T-cell (primary cell): ENCODE measurements at regions not wholly inside any gene's neighbourhood (a gene's known extent, or its start where the extent isn't known, plus 50 kb on each side); places are given as distances from the start of the nearest gene placed in this dataset.

Experiments
- ATAC-seq, 4 experiments: fragments of 200-7000 bp in 3 of 4; fragments of 150-1000 bp in 1 of 4; cut with Tn5 transposase; replicated peaks in 1 of 4; 1 replicate in 3 of 4; 2 replicates in 1 of 4; pipeline ENCODE4 v1.10.0; 2021; ENCODE audit warnings: moderate library complexity in 3 of 4, mild to moderate bottlenecking in 2 of 4, moderate number of reproducible peaks in 1 of 4
- CTCF ChIA-PET, 2 donors: fragments of 300-600 bp; sonication (Branson Sonifier 250); formaldehyde crosslinking; loops; one replicate each; lab custom pipeline; 2022; ENCODE audit warnings: antibody characterized with exemption in 2 of 2; lab: Charles Lee
- POLR2A ChIA-PET, 2 donors: fragments of 300-600 bp; sonication (Branson Sonifier 250); formaldehyde crosslinking; loops; one replicate each; lab custom pipeline; 2022; ENCODE audit warnings: antibody characterized with exemption in 2 of 2; lab: Charles Lee
- DNase-seq, 35 experiments: peaks; one replicate each; pipeline versions ENCODE4 v3.0.0 to v3.0.0-alpha.2; 2013 to 2023
- H3K27ac ChIP-seq: one replicate; pipeline ENCODE4 v1.5.1; 2013; ENCODE audit warnings: low read length
- H3K27me3 ChIP-seq, 2 experiments: replicated peaks in 1 of 2; 1 replicate in 1 of 2; 2 replicates in 1 of 2; pipeline versions ENCODE4 v1.6.1 to v1.7.0; 2013; ENCODE audit warnings: low read length in 1 of 2, mixed read lengths in 1 of 2; ENCODE audit not compliant: control insufficient read depth in 2 of 2, insufficient read depth in 2 of 2; ENCODE audit errors: extremely low read depth in 1 of 2
- H3K36me3 ChIP-seq, 2 donors: 1 replicate in 1 of 2; 2 replicates in 1 of 2; pipeline versions ENCODE4 v1.6.1 to v1.7.0; 2013; ENCODE audit warnings: low read length in 1 of 2; ENCODE audit not compliant: control insufficient read depth in 2 of 2, insufficient read depth in 1 of 2; ENCODE audit errors: extremely low read depth in 1 of 2
- H3K4me1 ChIP-seq, 2 experiments: 1 replicate in 1 of 2; 2 replicates in 1 of 2; pipeline versions ENCODE4 v1.6.1 to v1.7.0; 2013; ENCODE audit warnings: low read length in 2 of 2, mixed read lengths in 1 of 2; ENCODE audit not compliant: insufficient read depth in 2 of 2, control insufficient read depth in 1 of 2; ENCODE audit errors: extremely low read depth in 1 of 2
- H3K4me3 ChIP-seq, 2 donors: 1 replicate in 1 of 2; 2 replicates in 1 of 2; pipeline versions ENCODE4 v1.5.1 to v1.7.0; 2013; ENCODE audit warnings: mild to moderate bottlenecking in 2 of 2, low read length in 1 of 2, moderate library complexity in 1 of 2; ENCODE audit not compliant: control insufficient read depth in 1 of 2; ENCODE audit errors: extremely low read depth in 1 of 2
- H3K9me3 ChIP-seq: 2 replicates; pipeline ENCODE4 v1.7.0; 2013
- H3K27ac Mint-ChIP-seq, 2 donors: one replicate each; pipeline ENCODE4 v1.8.0; 2020 to 2021; ENCODE audit warnings: mild to moderate bottlenecking in 2 of 2, mixed read lengths in 2 of 2
- H3K27me3 Mint-ChIP-seq, 2 donors: one replicate each; pipeline ENCODE4 v1.8.0; 2021 to 2022; ENCODE audit warnings: mixed read lengths in 2 of 2
- H3K36me3 Mint-ChIP-seq: one replicate; pipeline ENCODE4 v1.8.0; 2021; ENCODE audit warnings: mixed read lengths
- H3K4me1 Mint-ChIP-seq, 3 donors: one replicate each; pipeline ENCODE4 v1.8.0; 2020 to 2022; ENCODE audit warnings: mixed read lengths in 3 of 3, mild to moderate bottlenecking in 1 of 3
- H3K4me3 Mint-ChIP-seq, 3 donors: one replicate each; pipeline ENCODE4 v1.8.0; 2020 to 2022; ENCODE audit warnings: mild to moderate bottlenecking in 3 of 3, mixed read lengths in 3 of 3, moderate library complexity in 3 of 3
- H3K9me3 Mint-ChIP-seq, 3 donors: one replicate each; pipeline ENCODE4 v1.8.0; 2020 to 2022; ENCODE audit warnings: mixed read lengths in 3 of 3
- WGBS: methylation state at CpG from one replicate; pipeline ENCODE4 v1.1.5; 2013; ENCODE audit warnings: missing lambda C conversion rate; ENCODE audit not compliant: insufficient coverage; 5-methylcytosine and 5-hydroxymethylcytosine counted together

GRCh38 chr18:29588446-29589100 is 1411.6 kb upstream of the CDH2 start:
- 87% methylated on average over 14 of the region's 17 CpGs for WGBS
- H3K27me3 ChIP-seq: no peaks in the 10 kb centered on the region
- no peaks in the 10 kb centered on the region for H3K4me1 ChIP-seq
- Mint-ChIP-seq H3K4me3 (no peak overlapping the region), H3K36me3 (no peaks in the 10 kb centered on the region), H3K27me3 (no peaks in the 10 kb centered on the region), H3K27ac (no peak overlapping the region), H3K4me1 (no peaks in the 10 kb centered on the region), H3K9me3 (peaks cover 18 to 34% (median 32%) of the 10 kb centered on the region in 3 donors)
- H3K36me3 ChIP-seq: no peaks in the 10 kb centered on the region
- ChIA-PET CTCF (no interaction called here), POLR2A (no interaction called here)
- DNase-seq (no peak), ATAC-seq (no peak)
- H3K9me3 ChIP-seq: no peaks in the 10 kb centered on the region
- no peak overlapping the region for H3K27ac ChIP-seq
- no peak overlapping the region for H3K4me3 ChIP-seq

GRCh38 chr18:29586210-29586609 is 1409.3 kb upstream of the CDH2 start:
- H3K4me1 Mint-ChIP-seq: no peaks in the 10 kb centered on the region
- no peaks in the 10 kb centered on the region for H3K27me3 ChIP-seq
- no peaks in the 10 kb centered on the region for H3K36me3 Mint-ChIP-seq
- DNase-seq (no peak), ATAC-seq (no peak)
- H3K9me3 Mint-ChIP-seq: peaks cover 20 to 41% (median 30%) of the 10 kb centered on the region in 3 donors
- H3K9me3 ChIP-seq: no peaks in the 10 kb centered on the region
- H3K27ac ChIP-seq: no peak overlapping the region
- H3K4me3 ChIP-seq: no peak overlapping the region
- H3K27me3 Mint-ChIP-seq: no peaks in the 10 kb centered on the region
- H3K27ac Mint-ChIP-seq: no peak overlapping the region
- H3K4me3 Mint-ChIP-seq: no peak overlapping the region
- CTCF ChIA-PET: no interaction called here
- H3K4me1 ChIP-seq: no peaks in the 10 kb centered on the region
- 86% methylated on average over 2 of the region's 3 CpGs for WGBS
- H3K36me3 ChIP-seq: no peaks in the 10 kb centered on the region
- POLR2A ChIA-PET: no interaction called here

GRCh38 chr18:29560270-29560669 is 1383.3 kb upstream of the CDH2 start:
- Mint-ChIP-seq H3K36me3 (no peaks in the 10 kb centered on the region), H3K4me1 (no peaks in the 10 kb centered on the region), H3K27ac (no peak overlapping the region), H3K27me3 (no peaks in the 10 kb centered on the region), H3K4me3 (no peak overlapping the region), H3K9me3 (peaks cover 4 to 14% (median 9%) of the 10 kb centered on the region in 3 donors)
- ChIA-PET CTCF (no interaction called here), POLR2A (no interaction called here)
- H3K4me1 ChIP-seq: no peaks in the 10 kb centered on the region
- no peak overlapping the region for H3K27ac ChIP-seq
- H3K4me3 ChIP-seq: no peak overlapping the region
- H3K9me3 ChIP-seq: no peaks in the 10 kb centered on the region
- ATAC-seq (no peak), DNase-seq (no peak)
- no CpG with 5 or more reads among the region's 1 CpG for WGBS
- no peaks in the 10 kb centered on the region for H3K36me3 ChIP-seq
- H3K27me3 ChIP-seq: no peaks in the 10 kb centered on the region

- ATAC-seq (no peak), DNase-seq (no peak)
- H3K4me1 ChIP-seq: no peaks in the 10 kb centered on the region
- peaks cover 0 to 6% (median 0%) of the 10 kb centered on the region in 3 donors for H3K9me3 Mint-ChIP-seq
- no peak overlapping the region for H3K27ac ChIP-seq
- H3K36me3 Mint-ChIP-seq: no peaks in the 10 kb centered on the region
- H3K4me3 Mint-ChIP-seq: no peak overlapping the region
- no peak overlapping the region for H3K27ac Mint-ChIP-seq
- H3K4me1 Mint-ChIP-seq: no peaks in the 10 kb centered on the region
- H3K4me3 ChIP-seq: no peak overlapping the region
- ChIA-PET POLR2A (no interaction called here), CTCF (no interaction called here)
- H3K27me3 ChIP-seq: no peaks in the 10 kb centered on the region
- no peaks in the 10 kb centered on the region for H3K9me3 ChIP-seq
- no CpG with 5 or more reads among the region's 4 CpGs for WGBS
- no peaks in the 10 kb centered on the region for H3K27me3 Mint-ChIP-seq
- H3K36me3 ChIP-seq: no peaks in the 10 kb centered on the region
Observed at GRCh38 chr18:29556070-29556469, 1379.1 kb upstream of the CDH2 start.

GRCh38 chr18:29549759-29550158 is 1372.8 kb upstream of the CDH2 start:
- Mint-ChIP-seq H3K27me3 (no peaks in the 10 kb centered on the region), H3K4me3 (no peak overlapping the region), H3K36me3 (no peaks in the 10 kb centered on the region), H3K27ac (no peak overlapping the region), H3K9me3 (peaks cover 0 to 16% (median 9%) of the 10 kb centered on the region in 3 donors), H3K4me1 (no peaks in the 10 kb centered on the region)
- Histone ChIP-seq H3K9me3 (peaks cover 2% of the 10 kb centered on the region), H3K36me3 (no peaks in the 10 kb centered on the region), H3K27ac (no peak overlapping the region), H3K4me3 (no peak overlapping the region), H3K27me3 (no peaks in the 10 kb centered on the region), H3K4me1 (no peaks in the 10 kb centered on the region)
- CTCF ChIA-PET: no interaction called here
- 91% methylated on average over 4 of the region's 9 CpGs for WGBS
- DNase-seq (no peak), ATAC-seq (no peak)
- POLR2A ChIA-PET: no interaction called here

GRCh38 chr18:29547626-29548025 is 1370.7 kb upstream of the CDH2 start:
- H3K27me3 Mint-ChIP-seq: no peaks in the 10 kb centered on the region
- peaks cover 0 to 20% (median 12%) of the 10 kb centered on the region in 3 donors for H3K9me3 Mint-ChIP-seq

GRCh38 chr18:29540548-29540947 is 1363.6 kb upstream of the CDH2 start:
- Mint-ChIP-seq H3K4me1 (no peaks in the 10 kb centered on the region), H3K27ac (no peak overlapping the region), H3K9me3 (peaks cover 15 to 32% (median 28%) of the 10 kb centered on the region in 3 donors), H3K4me3 (no peak overlapping the region), H3K27me3 (no peaks in the 10 kb centered on the region), H3K36me3 (no peaks in the 10 kb centered on the region)
- CTCF ChIA-PET: no interaction called here
- WGBS: 82% methylated on average over 2 of the region's 2 CpGs
- Histone ChIP-seq H3K27me3 (no peaks in the 10 kb centered on the region), H3K4me1 (no peaks in the 10 kb centered on the region), H3K27ac (no peak overlapping the region), H3K36me3 (no peaks in the 10 kb centered on the region), H3K9me3 (no peaks in the 10 kb centered on the region), H3K4me3 (no peak overlapping the region)
- DNase-seq (no peak), ATAC-seq (no peak)
- POLR2A ChIA-PET: no interaction called here

More at GRCh38 chr18:29547626-29548025, 1370.7 kb upstream of the CDH2 start:
- H3K4me1 ChIP-seq: no peaks in the 10 kb centered on the region
- no peaks in the 10 kb centered on the region for H3K27me3 ChIP-seq
- H3K4me3 ChIP-seq: no peak overlapping the region
- H3K4me3 Mint-ChIP-seq: no peak overlapping the region
- H3K36me3 Mint-ChIP-seq: no peaks in the 10 kb centered on the region
- no peak for DNase-seq
- no peak for ATAC-seq
- H3K27ac ChIP-seq: no peak overlapping the region
- H3K9me3 ChIP-seq: peaks cover 2% of the 10 kb centered on the region
- POLR2A ChIA-PET: no interaction called here
- CTCF ChIA-PET: no interaction called here
- no peaks in the 10 kb centered on the region for H3K4me1 Mint-ChIP-seq
- no peak overlapping the region for H3K27ac Mint-ChIP-seq
- no peaks in the 10 kb centered on the region for H3K36me3 ChIP-seq
